Heart right ventricle (tissue), 16 donors: ENCODE measurements at regions not wholly inside any gene's neighbourhood (a gene's known extent, or its start where the extent isn't known, plus 50 kb on each side); places are given as distances from the start of the nearest gene placed in this dataset.

Source experiments
- ATAC-seq, 8 donors: fragments of 200-7000 bp; cut with Tn5 transposase; one replicate each; pipeline ENCODE4 v1.9.1; 2020; ENCODE audit warnings: mild to moderate bottlenecking in 8 of 8, moderate library complexity in 8 of 8, moderate number of reproducible peaks in 1 of 8
- DNase-seq, 2 donors: peaks; one replicate each; pipeline ENCODE4 v3.0.0-alpha.2; 2020
- H3K27ac ChIP-seq, 10 donors: fragments of 200-600 bp; sonication (generic) in 2 of 10; one replicate each; pipeline versions ENCODE4 v1.5.0 to v1.8.0; 2020 to 2022; ENCODE audit warnings: mild to moderate bottlenecking in 3 of 10
- H3K27me3 ChIP-seq, 7 donors: fragments of 200-600 bp; one replicate each; pipeline ENCODE4 v1.8.0; 2021 to 2022; ENCODE audit warnings: mild to moderate bottlenecking in 2 of 7
- H3K36me3 ChIP-seq, 9 donors: fragments of 200-600 bp; sonication (generic) in 1 of 9; one replicate each; pipeline versions ENCODE4 v1.5.0 to v1.8.0; 2020 to 2022; ENCODE audit warnings: mild to moderate bottlenecking in 2 of 9
- H3K4me1 ChIP-seq, 9 donors: fragments of 200-600 bp; sonication (generic) in 1 of 9; one replicate each; pipeline versions ENCODE4 v1.5.0 to v1.8.0; 2020 to 2022; ENCODE audit warnings: mild to moderate bottlenecking in 4 of 9
- H3K4me3 ChIP-seq, 10 donors: fragments of 200-600 bp; sonication (generic) in 2 of 10; one replicate each; pipeline versions ENCODE4 v1.5.0 to v1.8.0; 2020 to 2022; ENCODE audit warnings: mild to moderate bottlenecking in 7 of 10, moderate library complexity in 2 of 10
- H3K9me3 ChIP-seq, 11 donors: fragments of 200-600 bp in 10 of 11; sonication (generic) in 2 of 11; one replicate each; pipeline versions ENCODE4 v1.5.0 to v1.8.0; 2013 to 2022; ENCODE audit warnings: mild to moderate bottlenecking in 2 of 11, control low read depth in 1 of 11, moderate library complexity in 1 of 11
- WGBS, 2 donors: extraction: QIAGEN DNeasy Blood & Tissue Kit; methylation state at CpG; one replicate each; pipeline ENCODE4 v1.1.7; 2013; ENCODE audit warnings: inconsistent platforms in 1 of 2; 5-methylcytosine and 5-hydroxymethylcytosine counted together
- intact Hi-C, 10 donors: fragments of 100-400 bp; cut with DNase I; formaldehyde crosslinking; loops; one replicate each; pipeline versions ENCODE4 v1.11.1 to v1.14.2; 2022
- TF ChIP-seq, protein P1 (sequence below), 9 donors: fragments of 200-600 bp; sonication (generic) in 2 of 9; IDR thresholded peaks; one replicate each; pipeline versions ENCODE4 v1.5.0 to v1.8.0; 2021 to 2022; ENCODE audit warnings: antibody characterized with exemption in 9 of 9, mild to moderate bottlenecking in 5 of 9, moderate library complexity in 1 of 9
- donor health status: Arrhythmogenic right ventricular cardiomyopathy.
- donor health status: ischemic (EF 13 %, LVEDD 7.1; RV severe dilation, severe dysfunction).
- donor health status: healthy with polysubstance abuse.
- donor health status: DM: no; HTN: yes; CAD: no.
- donor health status: DM: no; HTN: no; CAD: no.
- donor health status: ischemic (EF 25% LVEDD 6.9; RV normal size, moderate dysfunction).
- donor health status: ischemic (EF 25% LVEDD 5.7; RV mildly dilated, moderate dysfunction).
- donor health status: healthy.
- donor health status: DM: yes; HTN: yes; CAD: no.
- donor health status: Ischemic cardiomyopathy.
- donor health status: ischemic (EF 35%, LVEDD 5.7; RV mildly dilated, moderate dysfunction).
- donor health status: nonischemic (EF 11% LVEDD 7.7; RV severe dilation, severe dysfunction).
- donor health status: DM: yes; HTN: yes; CAD: no.
- donor health status: PGD.
- donor health status: ischemic (EF 29% LVEDD 5.4; RV normal size, mild dysfunction).
- donor health status: nonischemic (EF 23%, LVEDD 6.1; RV moderate dilation, normal function).

DNA sequence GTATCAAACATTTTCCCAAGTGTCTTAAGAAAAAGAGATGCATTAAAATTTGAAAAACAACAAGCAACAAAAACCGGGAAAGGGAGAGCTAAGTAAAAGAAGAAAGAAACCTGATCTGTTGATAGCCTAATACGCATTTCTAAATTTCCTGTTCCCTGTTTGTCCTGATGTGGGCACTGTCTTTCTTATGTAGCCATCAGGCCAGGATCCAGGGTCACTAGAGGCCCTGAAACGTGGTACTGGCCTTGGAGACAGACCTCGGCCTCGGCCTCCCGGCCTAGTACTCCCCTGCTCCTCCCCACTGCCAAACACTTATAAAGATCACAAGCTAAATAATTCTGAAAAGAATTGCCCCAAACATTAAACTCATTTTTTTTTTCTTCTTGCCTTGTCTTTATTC lies 547.2 kb downstream of the IRX1 start:
- Histone ChIP-seq H3K27ac (no peak overlapping the region), H3K9me3 (peaks cover 0 to 12% (median 0%) of the 10 kb centered on the region in 11 donors), H3K4me1 (no peaks in the 10 kb centered on the region), H3K36me3 (no peaks in the 10 kb centered on the region), H3K27me3 (peaks cover 0 to 4% (median 0%) of the 10 kb centered on the region in 7 donors), H3K4me3 (no peak overlapping the region)
- DNase-seq (no peak), ATAC-seq (no peak)
- 51 to 57% methylated on average over 6 of the region's 6 CpGs for WGBS, 2 donors
- TF ChIP-seq, protein P1, sequence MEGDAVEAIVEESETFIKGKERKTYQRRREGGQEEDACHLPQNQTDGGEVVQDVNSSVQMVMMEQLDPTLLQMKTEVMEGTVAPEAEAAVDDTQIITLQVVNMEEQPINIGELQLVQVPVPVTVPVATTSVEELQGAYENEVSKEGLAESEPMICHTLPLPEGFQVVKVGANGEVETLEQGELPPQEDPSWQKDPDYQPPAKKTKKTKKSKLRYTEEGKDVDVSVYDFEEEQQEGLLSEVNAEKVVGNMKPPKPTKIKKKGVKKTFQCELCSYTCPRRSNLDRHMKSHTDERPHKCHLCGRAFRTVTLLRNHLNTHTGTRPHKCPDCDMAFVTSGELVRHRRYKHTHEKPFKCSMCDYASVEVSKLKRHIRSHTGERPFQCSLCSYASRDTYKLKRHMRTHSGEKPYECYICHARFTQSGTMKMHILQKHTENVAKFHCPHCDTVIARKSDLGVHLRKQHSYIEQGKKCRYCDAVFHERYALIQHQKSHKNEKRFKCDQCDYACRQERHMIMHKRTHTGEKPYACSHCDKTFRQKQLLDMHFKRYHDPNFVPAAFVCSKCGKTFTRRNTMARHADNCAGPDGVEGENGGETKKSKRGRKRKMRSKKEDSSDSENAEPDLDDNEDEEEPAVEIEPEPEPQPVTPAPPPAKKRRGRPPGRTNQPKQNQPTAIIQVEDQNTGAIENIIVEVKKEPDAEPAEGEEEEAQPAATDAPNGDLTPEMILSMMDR (IDR thresholded peaks at IDR 0.05), result no peak
- intact Hi-C loops, result no loop called here

DNA sequence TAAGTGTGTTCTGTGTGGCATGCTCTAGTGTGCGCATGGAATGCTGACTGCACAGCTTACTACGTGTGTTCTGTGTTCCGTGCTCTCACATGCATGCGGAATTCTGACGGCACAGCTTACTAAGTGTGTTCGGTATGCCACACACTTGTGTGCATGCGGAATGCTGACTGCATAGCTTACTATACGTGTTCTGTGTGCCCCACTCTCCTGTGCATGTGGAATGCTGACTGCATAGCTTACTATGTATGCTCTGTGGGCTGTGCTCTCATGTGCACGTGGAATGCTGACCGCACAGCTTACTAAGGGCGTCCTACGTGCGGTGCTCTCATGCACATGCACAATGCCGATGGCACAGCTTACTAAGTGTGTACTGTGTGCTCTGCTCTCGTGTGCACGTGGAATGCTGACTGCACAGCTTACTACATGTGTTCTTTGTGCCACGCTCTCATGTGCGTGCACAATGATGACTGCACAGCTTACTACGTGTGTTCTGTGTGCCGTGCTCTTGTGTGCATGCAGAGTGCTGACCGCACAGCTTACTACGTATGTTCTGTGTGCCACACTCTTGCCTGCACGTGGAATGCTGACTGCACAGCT lies 548.9 kb downstream of the IRX1 start:
- Histone ChIP-seq H3K27ac (no peak overlapping the region), H3K4me3 (no peak overlapping the region), H3K27me3 (no peaks in the 10 kb centered on the region), H3K4me1 (no peaks in the 10 kb centered on the region), H3K36me3 (no peaks in the 10 kb centered on the region), H3K9me3 (peaks cover 0 to 12% (median 0%) of the 10 kb centered on the region in 11 donors)
- TF ChIP-seq, protein P1 (IDR thresholded peaks at IDR 0.05), result no peak
- WGBS, 2 donors, result 92% methylated on average over 23 of the region's 23 CpGs
- intact Hi-C loops, result no loop called here
- ATAC-seq, result no peak
- no peak for DNase-seq

DNA sequence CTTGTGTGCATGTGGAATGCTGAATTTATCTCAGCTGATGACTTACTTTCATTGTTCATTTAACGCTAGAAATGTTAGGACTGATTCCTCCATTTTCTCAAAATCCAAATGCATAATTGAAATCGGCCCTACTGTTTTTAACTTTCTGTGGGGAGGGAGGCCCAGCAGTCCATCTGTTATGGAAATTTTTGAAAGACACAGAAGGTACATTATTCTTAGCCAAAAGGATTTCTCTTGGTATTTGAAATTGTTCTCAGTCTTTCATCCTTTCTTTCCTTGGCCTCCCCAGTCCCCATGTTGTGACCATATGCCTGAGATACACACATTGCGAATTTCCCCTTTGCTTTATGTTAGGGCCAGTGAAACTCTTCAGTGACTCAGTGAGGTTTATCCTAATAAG lies 549.9 kb downstream of the IRX1 start:
- Histone ChIP-seq H3K36me3 (no peaks in the 10 kb centered on the region), H3K27ac (no peak overlapping the region), H3K4me3 (no peak overlapping the region), H3K9me3 (peaks cover 0 to 9% (median 0%) of the 10 kb centered on the region in 11 donors), H3K4me1 (no peaks in the 10 kb centered on the region), H3K27me3 (no peaks in the 10 kb centered on the region)
- intact Hi-C loops, result no loop called here
- DNase-seq (no peak), ATAC-seq (no peak)
- WGBS, 2 donors, result 80 to 85% methylated on average over 3 of the region's 3 CpGs
- TF ChIP-seq, protein P1 (IDR thresholded peaks at IDR 0.05), result no peak

DNA sequence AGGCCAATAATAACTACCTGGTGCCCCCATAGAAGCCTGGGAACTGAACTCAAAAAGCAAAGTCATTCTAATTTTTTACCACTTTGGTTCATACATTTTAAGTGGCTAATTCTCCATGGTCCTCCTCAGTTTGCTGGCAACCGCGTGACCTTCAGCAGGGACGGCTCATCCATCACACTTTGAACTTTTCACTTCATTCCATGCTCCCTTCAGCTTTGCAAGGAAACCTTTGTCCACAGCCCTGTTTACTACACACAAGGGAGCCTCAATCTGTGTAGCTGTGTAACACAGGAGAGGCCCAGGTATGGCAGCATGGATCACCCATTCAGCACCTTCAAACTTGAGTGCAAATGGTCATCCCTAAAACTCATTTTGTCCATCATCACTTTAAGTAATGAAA lies 552.4 kb downstream of the IRX1 start:
- Histone ChIP-seq H3K36me3 (no peaks in the 10 kb centered on the region), H3K27ac (no peak overlapping the region), H3K4me1 (no peaks in the 10 kb centered on the region), H3K27me3 (no peaks in the 10 kb centered on the region), H3K9me3 (no peaks in the 10 kb centered on the region), H3K4me3 (no peak overlapping the region)
- ATAC-seq (no peak), DNase-seq (no peak)
- intact Hi-C loops, result no loop called here
- TF ChIP-seq, protein P1 (IDR thresholded peaks at IDR 0.05), result no peak
- 86 to 93% methylated on average over 3 of the region's 3 CpGs for WGBS, 2 donors
